ENCODE measurements at regions not wholly inside any gene's neighbourhood (a gene's known extent, or its start where the extent isn't known, plus 50 kb on each side); places are given as distances from the start of the nearest gene placed in this dataset.

DNA sequence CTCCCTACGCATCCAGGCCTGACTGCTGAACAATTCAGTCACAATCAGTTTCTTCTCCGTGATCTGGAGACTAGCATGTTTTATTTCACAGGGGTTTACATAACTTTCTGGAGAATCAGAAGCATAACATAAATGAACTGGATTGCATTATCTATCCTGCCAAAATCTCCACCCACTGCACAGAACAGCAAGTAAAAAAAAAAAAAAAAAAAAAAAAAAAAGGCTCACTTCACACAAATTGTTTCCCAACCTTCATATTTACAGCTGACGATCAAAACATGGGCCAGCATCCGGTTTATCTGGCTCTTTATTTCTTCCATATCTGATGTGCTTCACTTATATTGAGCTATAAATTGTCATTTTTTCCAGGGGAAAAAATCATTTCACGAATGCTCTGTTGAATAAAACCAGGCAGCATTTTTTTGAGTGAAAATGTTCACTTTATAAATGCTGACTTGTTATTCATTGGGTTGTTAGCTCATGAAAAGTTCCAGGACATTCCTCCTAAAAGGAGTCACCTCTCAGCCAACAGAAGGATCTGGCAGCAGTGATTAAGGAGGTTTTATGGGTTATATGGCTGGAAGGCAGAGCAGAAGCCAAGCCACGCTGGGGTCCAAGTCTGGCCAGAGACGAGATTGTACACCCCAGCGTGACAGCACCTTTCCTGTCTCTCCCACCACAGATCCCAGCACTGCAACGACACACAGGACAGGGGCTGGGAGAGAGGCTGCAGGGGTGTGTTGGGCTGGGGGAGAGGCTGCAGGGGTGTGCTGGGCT, 51.2 kb upstream of the GLI2 start:
- peak; percentile 74 for DNase-seq

DNA sequence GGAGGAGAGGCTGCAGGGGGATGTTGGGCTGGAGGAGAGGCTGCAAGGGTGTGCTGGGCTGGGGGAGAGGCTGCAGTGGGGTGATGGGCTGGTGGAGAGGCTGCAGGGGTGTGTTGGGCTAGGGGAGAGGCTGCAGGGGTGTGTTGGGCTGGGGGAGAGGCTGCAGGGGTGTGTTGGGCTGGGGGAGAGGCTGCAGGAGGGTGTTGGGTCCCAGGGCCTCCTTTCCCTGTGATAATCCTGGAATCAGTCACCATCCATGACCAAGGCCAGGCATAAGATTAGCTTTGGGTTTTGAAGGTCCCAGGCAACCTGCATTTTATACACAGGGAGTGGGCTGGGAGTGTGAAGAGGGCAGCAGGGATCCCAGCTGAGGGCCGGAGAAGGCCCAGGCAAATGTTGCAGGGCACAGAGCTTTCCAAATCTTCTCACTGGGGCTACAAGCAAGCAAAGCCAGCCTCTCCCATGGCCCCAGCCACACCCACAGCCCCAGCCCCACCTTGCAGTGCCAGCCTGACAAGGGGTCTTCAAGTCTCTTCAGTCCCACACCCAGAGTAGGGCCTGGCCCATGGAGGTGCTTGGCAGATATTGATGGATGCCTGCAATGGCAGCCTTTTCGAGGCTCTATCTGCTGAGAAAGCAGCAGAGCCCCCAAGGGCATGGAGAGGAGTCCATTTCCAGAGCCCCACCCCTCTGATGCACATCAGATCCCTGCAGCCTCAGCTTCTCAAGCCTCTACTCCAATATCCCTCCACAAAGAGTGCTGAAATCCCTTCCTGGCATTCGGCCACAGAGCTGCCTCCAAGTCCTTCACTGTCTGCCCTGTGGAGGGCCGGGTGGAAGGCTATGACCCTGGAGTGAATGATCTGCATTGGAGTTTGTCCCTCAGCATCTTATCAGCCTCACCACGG, 50.3 kb upstream of the GLI2 start:
- no peak for DNase-seq
